ENCODE measurements at regions not wholly inside any gene's neighbourhood (a gene's known extent, or its start where the extent isn't known, plus 50 kb on each side); places are given as distances from the start of the nearest gene placed in this dataset.

DNA sequence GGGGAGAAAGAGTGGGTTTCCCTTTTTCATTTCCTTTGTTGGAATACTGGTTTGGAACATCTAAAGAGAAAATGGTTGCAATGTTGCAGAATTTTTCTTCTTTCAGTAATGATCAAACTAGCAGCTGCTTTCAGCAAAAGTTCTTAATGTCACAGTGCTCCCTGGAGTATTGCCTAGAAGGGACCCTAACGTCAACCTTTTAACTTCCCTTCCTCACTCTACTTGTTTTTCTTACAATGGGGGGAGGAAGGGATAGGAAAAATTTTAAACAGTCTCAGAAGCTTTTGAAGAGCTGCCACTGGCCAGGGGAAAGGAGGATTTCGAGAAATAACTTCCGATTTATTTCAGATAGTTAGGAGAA lies 521.8 kb downstream of the MED13L start:
- Histone ChIP-seq H3K27me3 (ENCODE audit: insufficient read depth, low read length) (peaks cover 49% of the 10 kb centered on the region), H3K4me3 (replicated peaks in 1 of 2; ENCODE audit: low read depth in 1 of 2, low read length in 2 of 2) (no peak overlapping the region), H3K4me2 (ENCODE audit: low read length) (no peak overlapping the region), H3K9me3 (ENCODE audit: control insufficient read depth in 1 of 2, insufficient read depth in 1 of 2, low read depth in 1 of 2, low read length in 2 of 2) (no peaks in the 10 kb centered on the region), H3K27ac (ENCODE audit: low read depth, low read length) (no peak overlapping the region), H3K9me2 (ENCODE audit: insufficient read depth) (no peaks in the 10 kb centered on the region), H3K9ac (ENCODE audit: low read length) (no peak overlapping the region), H3K4me1 (ENCODE audit: control insufficient read depth in 1 of 2, insufficient read depth in 2 of 2, low read length in 2 of 2) (no peaks in the 10 kb centered on the region), H3K79me2 (ENCODE audit: insufficient read depth, low read length) (no peaks in the 10 kb centered on the region), H2AFZ (ENCODE audit: low read depth, low read length, poor library complexity, severe bottlenecking) (no peak overlapping the region), H3K36me3 (ENCODE audit: control insufficient read depth in 1 of 2, insufficient read depth in 2 of 2, low read length in 2 of 2) (no peaks in the 10 kb centered on the region), H4K20me1 (ENCODE audit: insufficient read depth) (no peaks in the 10 kb centered on the region)
- BruUV-seq (replicated peaks) = no TSS peak
- ATAC-seq (no peak), DNase-seq (ENCODE audit: low read depth, low spot score) (no peak)
- RAD21 ChIA-PET (ENCODE audit: low non-redundant PET in 1 of 2, low total read pairs in 2 of 2, uncharacterized antibody in 2 of 2, unreplicated experiment in 2 of 2) = no interaction called here
- CTCF ChIA-PET = interaction anchor here (1.3 kb wide), 1 partner anchor 162 kb away, joined by 3 read pairs; no protein-coding TSS in a partner anchor
- TF ChIP-seq RAD21 (IDR thresholded peaks at IDR 0.05; ENCODE audit: low read depth) (no peak), JUND (IDR thresholded peaks at IDR 0.05) (no peak), CBX3 (IDR thresholded peaks at IDR 0.05; ENCODE audit: low read depth) (no peak), EZH2phosphoT487 (IDR thresholded peaks at IDR 0.05; ENCODE audit: borderline replicate concordance) (no peak), FOSL1 (IDR thresholded peaks at IDR 0.05; ENCODE audit: low read depth) (no peak), POLR2AphosphoS5 (IDR thresholded peaks at IDR 0.05; ENCODE audit: low read depth, low read length) (no peak), ELF1 (IDR thresholded peaks at IDR 0.05; ENCODE audit: borderline replicate concordance, low read depth) (no peak), YY1 (IDR thresholded peaks at IDR 0.05; ENCODE audit: extremely low read depth, insufficient replicate concordance, low read depth, low read length) (no peak)
- TF ChIP-seq, protein P1, sequence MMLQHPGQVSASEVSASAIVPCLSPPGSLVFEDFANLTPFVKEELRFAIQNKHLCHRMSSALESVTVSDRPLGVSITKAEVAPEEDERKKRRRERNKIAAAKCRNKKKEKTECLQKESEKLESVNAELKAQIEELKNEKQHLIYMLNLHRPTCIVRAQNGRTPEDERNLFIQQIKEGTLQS (IDR thresholded peaks at IDR 0.05) = no peak
- TF ChIP-seq, protein P2, sequence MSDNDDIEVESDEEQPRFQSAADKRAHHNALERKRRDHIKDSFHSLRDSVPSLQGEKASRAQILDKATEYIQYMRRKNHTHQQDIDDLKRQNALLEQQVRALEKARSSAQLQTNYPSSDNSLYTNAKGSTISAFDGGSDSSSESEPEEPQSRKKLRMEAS (IDR thresholded peaks at IDR 0.05) = no peak
- TF ChIP-seq, protein P3, sequence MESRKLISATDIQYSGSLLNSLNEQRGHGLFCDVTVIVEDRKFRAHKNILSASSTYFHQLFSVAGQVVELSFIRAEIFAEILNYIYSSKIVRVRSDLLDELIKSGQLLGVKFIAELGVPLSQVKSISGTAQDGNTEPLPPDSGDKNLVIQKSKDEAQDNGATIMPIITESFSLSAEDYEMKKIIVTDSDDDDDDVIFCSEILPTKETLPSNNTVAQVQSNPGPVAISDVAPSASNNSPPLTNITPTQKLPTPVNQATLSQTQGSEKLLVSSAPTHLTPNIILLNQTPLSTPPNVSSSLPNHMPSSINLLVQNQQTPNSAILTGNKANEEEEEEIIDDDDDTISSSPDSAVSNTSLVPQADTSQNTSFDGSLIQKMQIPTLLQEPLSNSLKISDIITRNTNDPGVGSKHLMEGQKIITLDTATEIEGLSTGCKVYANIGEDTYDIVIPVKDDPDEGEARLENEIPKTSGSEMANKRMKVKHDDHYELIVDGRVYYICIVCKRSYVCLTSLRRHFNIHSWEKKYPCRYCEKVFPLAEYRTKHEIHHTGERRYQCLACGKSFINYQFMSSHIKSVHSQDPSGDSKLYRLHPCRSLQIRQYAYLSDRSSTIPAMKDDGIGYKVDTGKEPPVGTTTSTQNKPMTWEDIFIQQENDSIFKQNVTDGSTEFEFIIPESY (IDR thresholded peaks at IDR 0.05; ENCODE audit: extremely low read depth, insufficient replicate concordance, low read length) = no peak
- TF ChIP-seq, protein P4, sequence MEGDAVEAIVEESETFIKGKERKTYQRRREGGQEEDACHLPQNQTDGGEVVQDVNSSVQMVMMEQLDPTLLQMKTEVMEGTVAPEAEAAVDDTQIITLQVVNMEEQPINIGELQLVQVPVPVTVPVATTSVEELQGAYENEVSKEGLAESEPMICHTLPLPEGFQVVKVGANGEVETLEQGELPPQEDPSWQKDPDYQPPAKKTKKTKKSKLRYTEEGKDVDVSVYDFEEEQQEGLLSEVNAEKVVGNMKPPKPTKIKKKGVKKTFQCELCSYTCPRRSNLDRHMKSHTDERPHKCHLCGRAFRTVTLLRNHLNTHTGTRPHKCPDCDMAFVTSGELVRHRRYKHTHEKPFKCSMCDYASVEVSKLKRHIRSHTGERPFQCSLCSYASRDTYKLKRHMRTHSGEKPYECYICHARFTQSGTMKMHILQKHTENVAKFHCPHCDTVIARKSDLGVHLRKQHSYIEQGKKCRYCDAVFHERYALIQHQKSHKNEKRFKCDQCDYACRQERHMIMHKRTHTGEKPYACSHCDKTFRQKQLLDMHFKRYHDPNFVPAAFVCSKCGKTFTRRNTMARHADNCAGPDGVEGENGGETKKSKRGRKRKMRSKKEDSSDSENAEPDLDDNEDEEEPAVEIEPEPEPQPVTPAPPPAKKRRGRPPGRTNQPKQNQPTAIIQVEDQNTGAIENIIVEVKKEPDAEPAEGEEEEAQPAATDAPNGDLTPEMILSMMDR (IDR thresholded peaks at IDR 0.05 in 2 of 3, conservative IDR thresholded peaks at IDR 0.05 in 1 of 3; ENCODE audit: borderline replicate concordance in 1 of 3, insufficient read depth in 1 of 3, low read depth in 2 of 3, low read length in 2 of 3) = no peak
- intact Hi-C loops (cut with micrococcal nuclease) = loop anchor here (5.0 to 10.0 kb wide), 2 partner anchors 162 to 821 kb away; no protein-coding TSS in a partner anchor
- POLR2A ChIA-PET = no interaction called here

Data from HCT116 (cell line).